ENCODE measurements at regions not wholly inside any gene's neighbourhood (a gene's known extent, or its start where the extent isn't known, plus 50 kb on each side); places are given as distances from the start of the nearest gene placed in this dataset.

- TF ChIP-seq POLR2A (IDR thresholded peaks at IDR 0.05) (no peak), CTCF (IDR thresholded peaks at IDR 0.05) (no peak)
Observed at GRCh38 chr3:190773948-190774347, 88.5 kb downstream of the GMNC start.

Measured in gastroesophageal sphincter (tissue), 3 donors.